ENCODE measurements at regions not wholly inside any gene's neighbourhood (a gene's known extent, or its start where the extent isn't known, plus 50 kb on each side); places are given as distances from the start of the nearest gene placed in this dataset.

GRCh38 chr9:38319496-38320173 lies 72.9 kb upstream of the ALDH1B1 start:
- no peak for TF ChIP-seq POLR2A (IDR thresholded peaks at IDR 0.05; ENCODE audit: low read depth)
- TF ChIP-seq, protein P1, sequence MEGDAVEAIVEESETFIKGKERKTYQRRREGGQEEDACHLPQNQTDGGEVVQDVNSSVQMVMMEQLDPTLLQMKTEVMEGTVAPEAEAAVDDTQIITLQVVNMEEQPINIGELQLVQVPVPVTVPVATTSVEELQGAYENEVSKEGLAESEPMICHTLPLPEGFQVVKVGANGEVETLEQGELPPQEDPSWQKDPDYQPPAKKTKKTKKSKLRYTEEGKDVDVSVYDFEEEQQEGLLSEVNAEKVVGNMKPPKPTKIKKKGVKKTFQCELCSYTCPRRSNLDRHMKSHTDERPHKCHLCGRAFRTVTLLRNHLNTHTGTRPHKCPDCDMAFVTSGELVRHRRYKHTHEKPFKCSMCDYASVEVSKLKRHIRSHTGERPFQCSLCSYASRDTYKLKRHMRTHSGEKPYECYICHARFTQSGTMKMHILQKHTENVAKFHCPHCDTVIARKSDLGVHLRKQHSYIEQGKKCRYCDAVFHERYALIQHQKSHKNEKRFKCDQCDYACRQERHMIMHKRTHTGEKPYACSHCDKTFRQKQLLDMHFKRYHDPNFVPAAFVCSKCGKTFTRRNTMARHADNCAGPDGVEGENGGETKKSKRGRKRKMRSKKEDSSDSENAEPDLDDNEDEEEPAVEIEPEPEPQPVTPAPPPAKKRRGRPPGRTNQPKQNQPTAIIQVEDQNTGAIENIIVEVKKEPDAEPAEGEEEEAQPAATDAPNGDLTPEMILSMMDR (IDR thresholded peaks at IDR 0.05), result no peak
